DMS53 treated with DMSO at 0.1 percent for 48 hours (cell line): ENCODE measurements at regions not wholly inside any gene's neighbourhood (a gene's known extent, or its start where the extent isn't known, plus 50 kb on each side); places are given as distances from the start of the nearest gene placed in this dataset.

Experiments used
- DNase-seq: peaks from one replicate; lab custom pipeline; 2025; ENCODE audit not compliant: unreplicated experiment; lab: John Stamatoyannopoulos, UW

DNA sequence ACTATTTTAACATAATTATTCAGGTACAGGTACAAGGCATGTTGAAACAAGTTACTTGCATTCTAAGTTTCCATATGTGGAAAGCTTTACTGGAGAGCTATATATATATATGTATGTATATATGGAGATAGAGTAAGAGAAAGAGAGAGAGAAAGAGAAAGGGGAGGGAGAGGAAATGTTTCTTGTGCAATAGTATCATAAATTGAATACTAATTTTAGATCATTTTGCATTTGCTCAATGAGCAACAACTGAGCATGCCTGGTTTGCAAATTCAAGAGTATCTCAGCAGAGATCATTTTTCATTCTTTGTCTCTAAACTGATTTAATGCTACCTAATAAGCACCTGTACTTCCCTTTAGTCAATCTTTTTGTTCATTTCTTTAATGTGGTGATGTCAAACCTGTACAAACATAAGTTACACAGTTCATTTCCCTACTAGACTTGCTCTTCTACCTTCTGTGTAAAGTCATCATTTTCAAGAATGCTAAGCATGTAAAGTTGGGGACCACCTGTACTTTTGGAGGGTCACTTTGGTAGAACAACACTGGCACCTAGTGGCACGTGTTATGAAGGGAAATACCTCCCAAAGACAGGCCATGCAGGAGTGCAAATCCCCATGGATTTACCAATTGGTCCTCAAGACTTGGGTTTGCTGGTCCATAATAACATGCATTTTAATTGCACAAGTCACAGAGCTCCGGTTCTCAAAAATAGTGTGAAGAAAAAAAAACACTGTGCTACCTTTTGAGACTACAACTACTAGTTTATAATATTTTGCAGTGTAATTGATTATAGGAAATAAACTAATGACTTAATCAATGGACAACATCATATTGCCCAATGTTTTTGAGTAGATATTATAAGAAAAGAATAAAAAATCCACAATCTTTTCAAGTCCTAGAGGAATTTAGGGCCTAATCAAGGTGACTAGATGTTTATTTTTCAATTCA is 431.2 kb upstream of the IGFBP3 start:
- DNase-seq: peak; percentile 42

DNA sequence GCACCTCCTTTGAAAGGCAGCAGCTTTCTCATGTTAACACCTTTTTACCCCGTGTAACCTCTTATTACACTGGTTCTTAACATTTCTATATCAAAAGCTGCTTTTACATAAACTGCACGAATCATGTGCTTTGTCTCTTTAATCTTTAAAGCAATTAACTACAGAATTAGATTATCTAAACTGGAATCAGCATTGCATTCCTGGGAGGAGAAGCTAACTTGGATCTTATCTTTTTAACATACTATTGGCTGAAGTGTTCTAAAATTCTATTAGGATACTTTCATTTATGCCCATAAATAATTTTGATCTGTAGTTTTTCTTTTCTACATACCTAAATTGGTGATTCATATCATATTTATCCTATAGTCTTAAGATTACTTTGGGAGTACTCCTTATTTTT is 428.4 kb upstream of the IGFBP3 start:
- DNase-seq: no peak

DNA sequence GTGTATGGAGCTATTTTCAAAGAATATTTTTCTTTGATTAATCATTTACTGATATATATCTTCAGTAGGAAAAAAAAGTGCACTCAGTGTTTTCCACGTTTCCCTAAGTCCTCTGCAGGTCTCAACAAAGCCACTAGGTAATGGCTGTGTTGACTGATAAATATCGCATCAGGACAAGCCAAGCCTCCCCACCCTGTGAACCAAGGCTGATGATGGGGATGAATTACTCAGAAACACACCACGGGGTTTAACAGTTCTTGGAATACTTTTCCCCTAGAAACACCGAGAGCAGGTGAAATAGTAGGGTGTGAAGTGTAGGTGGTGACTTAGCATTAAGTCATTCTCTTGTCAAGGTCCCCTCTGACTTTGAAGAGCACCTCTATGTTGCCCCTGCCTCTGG is 423.5 kb upstream of the IGFBP3 start:
- no peak for DNase-seq

DNA sequence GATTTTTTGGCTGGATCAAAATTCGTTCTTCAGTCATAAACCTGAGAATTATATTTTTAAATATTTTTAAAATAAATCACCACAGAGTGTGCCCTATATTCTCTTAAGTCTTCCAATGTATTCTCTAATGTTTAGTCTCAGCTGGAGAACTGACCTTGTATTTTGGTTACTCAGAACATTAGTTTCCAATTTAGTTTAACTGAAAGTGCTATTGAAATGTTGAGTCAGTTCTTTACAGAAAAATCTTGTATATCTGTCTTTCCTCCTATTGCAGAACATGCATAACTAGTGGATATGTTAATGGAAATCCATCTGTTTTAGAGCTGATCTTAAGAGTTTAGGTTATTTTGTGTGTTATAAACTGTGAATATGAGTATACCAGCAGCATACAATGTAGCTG is 422.7 kb upstream of the IGFBP3 start:
- DNase-seq: no peak

DNA sequence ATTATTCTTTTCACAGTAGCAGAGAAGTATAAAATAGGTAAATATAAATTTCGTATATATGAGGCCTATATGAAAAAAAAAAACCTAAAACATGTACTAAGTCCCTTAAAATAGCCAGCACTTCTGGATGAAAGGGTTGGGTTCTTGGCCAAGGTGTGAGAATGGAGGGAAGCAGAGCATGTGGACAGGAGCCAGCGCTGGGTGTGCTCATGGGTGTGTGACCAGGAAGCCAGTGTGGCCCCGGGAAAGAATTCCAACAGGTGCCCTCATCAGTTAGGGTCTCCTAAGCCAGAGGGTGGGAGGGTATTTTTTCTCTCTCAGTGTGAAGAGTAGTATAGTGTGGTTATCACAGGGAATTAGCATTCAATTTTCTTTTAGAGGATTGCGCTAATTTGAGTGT is 401.9 kb upstream of the IGFBP3 start:
- no peak for DNase-seq

DNA sequence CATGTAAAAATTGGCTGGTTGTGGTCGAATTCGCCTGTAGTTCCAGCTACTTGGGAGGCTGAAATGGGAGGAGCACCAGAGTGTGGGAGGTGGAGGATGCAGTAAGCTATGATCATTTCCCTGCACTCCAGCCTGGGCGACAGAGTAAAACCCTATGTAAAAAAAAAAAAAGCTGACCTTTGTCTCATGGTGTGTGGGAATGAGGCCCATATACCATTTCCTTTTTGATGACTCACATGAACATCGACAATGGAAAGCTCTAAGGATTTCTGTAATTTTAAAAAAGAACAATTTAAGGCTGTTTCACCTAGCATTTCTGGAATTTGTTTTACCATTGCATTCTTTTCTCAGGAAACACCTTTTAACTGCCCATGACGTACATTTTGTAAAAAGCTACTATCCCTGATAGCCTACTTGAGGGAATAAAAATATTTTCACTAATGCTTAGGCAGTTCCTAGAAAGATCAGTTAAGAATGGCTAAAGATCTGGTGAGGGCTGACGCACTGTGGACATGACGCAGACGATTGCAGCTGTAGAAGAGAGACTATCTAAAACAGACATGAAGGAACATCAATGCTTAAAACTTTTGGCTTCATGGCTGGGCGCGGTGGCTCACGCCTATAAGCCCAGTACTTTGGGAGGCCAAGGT is 400.6 kb upstream of the IGFBP3 start:
- no peak for DNase-seq

DNA sequence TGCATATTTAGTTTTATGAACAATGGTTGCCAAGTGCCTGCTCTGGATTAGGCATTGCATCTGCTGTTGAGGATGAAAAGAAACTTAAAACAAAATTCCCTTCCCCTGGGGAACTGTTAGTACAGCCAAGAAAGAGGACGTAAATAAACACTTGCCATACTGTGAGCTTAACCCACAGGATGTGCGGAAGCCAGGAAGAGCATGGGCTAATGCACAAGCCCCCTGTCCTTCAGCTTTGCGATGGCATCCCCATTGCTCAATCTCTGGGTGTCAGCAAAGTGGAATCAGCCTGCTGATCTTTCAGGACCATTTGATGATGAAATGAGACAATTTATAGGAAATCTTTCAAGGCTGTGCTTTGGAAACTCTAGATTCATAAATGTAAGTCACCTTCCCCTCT is 399.9 kb upstream of the IGFBP3 start:
- DNase-seq: no peak

DNA sequence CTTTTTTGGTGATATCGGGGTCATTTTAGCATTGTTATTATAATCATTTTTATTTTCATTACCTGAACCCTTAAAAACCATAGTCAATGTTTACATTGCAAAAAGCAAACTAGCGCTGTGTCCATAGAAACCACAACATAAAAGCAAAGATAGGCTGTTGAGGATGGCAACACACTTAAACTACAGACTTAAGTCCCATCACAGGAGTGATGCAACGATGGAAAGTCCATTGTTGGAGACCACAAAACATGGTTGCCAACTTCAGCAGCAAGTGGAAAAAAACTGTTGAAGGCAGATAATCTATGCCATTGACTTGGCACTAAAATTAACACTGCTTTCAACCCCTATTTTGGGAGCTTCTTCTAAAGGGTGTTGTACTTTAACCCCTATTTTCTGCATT is 398.8 kb upstream of the IGFBP3 start:
- DNase-seq: no peak

DNA sequence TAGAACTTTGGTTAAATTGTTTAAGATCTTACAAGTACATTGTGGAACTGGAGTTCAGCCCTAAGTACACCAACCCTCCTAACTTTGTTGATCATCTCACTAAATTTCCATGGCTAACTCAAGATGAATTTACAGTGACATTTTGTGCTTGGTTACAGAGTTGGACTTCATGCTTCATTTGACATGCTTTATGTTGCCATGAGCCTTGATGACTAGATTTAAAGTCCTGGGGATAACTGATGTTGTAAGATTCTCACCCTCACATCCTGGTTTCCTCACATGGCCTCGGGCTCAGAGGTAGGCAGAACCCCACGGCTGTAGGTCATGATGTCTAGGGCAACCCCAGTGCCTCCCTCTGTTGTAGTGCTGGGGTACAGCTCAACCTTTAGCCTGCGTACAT is 397.2 kb upstream of the IGFBP3 start:
- DNase-seq: no peak

DNA sequence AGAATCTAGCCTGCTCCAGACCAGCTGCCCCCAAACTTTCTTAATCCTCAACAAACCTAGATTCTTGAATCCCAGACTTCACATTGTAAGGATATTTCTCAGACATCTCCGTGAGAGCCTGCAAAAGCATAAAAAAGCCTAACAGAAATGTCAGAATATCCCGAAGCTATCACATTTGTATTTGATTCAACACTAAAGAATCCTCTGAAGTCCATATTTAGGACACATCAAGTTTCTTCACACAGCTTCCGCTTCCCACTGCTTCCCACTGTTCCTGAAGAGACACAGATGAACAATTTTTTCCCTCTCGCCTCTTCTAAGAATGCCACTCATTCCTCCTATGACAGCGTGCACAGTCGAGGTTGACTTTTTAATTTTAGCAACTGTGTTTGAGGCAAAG is 396.2 kb upstream of the IGFBP3 start:
- no peak for DNase-seq

DNA sequence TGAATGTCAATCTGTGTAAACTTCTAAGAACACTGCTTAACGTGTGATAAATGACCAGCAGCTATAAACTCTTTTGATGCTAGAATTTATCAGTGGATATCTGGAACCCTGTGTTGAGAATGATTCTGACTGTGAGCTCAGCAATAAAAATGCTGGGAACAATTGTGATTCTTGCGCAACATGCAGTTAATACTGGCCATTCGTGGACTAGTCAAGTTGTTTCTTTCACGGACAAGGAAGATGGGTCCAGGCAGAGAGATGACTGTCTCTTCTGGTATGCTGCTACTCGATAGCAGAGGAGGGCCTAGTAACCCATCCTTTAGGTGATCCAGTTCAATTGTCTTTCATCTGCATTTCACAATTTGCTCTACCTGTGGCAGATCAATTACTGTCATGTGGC is 394.8 kb upstream of the IGFBP3 start:
- DNase-seq: no peak

DNA sequence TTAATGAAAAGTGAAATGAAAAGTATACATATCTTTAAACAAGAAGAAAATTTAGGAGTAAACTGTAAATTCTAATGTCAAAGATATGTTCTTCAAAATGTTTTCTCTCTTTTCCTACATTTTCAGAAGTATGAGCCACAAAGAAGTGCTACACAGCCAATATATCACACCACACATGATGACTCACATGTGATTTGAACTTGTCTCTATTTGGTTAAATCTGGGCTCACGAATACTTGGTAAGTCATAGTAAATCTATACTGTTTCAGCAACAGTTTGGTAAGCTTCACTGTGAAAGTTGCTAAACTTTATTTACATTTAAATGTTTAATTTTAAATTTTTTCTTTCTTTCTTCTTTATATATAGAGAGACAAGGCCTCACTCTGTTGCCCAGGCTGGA is 380.6 kb upstream of the IGFBP3 start:
- DNase-seq: no peak

DNA sequence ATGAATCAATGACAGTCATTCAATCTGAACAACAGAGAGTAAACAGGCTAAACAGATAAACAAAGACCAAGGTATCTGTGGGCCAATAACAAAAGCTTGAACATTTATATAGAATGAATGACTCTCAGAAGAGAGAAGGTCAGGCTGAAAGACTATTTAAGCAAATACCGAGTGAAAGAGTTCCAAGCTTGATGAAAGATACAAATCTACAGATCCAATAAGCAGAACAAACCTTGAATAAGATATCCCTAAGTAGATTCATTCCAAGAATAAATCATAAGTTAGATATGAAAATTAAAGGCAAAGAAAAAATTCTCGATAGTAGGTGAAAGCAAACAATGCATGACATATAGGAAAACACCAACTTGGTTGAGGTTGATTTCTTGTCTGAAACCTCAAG is 376.4 kb upstream of the IGFBP3 start:
- no peak for DNase-seq

DNA sequence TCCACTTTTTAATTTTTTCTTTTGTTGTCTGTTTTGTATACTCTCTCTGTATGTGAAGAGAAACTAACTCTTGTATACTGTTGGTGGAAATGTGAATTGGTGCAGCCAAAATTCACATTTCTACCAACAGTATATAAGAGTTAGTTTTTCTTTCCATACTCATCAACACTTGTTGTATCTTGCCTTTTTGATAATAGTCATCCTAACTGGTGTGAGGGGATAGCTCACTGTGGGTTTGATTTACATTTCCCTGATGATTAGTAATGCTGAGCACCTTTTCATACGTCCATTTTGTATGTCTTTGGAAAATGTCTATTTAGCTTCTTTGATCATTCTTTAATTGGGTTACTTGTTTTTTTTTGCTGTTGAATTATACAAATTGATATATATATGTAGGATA is 375.5 kb upstream of the IGFBP3 start:
- no peak for DNase-seq

DNA sequence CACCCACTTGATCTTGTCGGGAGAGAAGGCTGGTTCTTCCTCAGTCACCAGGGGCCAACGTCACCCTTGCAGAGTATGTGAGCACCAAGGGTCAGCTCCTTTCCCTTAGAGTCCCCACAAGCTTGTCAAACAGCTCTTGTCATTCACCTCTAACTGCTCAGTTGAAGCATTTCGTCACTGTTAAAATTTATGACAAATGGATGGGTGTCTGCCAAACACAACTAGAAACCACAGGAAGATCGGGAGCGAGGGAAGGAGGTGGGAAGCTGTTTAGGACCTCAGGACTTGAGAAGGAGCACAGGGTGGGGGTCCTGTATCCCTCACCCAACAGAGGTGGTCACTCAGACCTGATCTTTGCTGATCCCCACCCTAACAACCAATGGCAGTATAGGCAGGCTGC is 373.3 kb upstream of the IGFBP3 start:
- DNase-seq: no peak

DNA sequence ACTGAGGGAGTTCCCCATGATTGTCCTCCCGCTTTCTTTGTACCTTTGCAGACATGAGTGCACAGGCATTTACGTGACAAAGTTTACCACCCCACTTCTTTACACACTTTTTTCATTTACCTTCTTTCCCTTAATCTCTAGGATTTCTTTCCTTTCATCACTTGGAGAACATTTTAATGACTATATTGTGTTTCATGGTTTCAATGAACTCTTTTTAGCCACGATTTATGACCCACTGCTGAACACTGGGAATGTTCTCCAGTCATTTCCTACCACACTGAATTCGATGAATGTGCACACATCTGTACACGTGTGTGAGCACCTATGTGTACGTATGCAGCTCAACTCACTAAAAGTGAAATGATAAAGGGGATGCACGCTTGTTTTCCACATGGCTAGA is 371.7 kb upstream of the IGFBP3 start:
- no peak for DNase-seq

DNA sequence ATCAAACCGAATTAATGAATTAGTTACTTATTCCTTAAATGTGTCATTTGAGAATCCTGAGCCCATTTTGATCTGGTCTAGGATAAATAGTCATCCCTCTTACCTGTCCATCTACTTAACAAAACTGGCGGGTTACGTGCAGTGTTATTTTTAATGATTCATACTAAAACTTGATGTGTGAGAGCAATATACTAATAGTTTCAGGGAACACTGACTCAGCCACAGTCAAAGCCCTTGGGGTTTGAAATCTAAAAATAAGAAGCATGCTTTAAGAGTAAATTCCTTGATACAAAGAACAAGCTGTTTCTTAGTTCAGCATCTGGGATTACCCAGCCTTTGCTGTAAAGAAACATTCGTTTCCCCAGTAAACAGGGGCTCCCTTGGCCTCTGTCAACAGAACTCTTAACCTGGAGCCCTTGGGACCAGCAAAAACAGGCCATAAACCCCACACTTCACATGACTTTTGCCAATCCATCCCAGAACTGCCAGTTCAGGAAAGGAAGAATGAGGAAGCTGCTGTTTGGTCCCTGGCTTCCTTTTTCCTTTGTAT is 370.6 kb upstream of the IGFBP3 start:
- no peak for DNase-seq

DNA sequence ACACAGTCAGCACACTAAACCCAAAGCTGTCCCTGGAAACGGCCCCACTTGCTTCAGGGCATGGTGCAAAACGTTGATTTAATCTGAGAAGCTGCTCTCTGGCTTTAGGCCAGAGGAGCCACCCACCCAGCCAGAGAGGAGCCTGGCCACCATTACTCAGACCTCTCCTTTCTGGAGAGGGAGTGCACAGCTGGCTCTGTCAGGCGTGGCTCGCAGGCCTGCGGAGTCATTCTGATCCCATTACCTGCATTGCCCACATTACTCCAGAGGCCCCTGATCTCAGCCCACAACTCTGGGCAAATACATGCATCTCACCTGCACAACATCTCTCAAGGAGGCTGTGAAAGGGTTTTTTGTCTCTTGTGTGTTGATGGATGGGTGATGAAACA is 370.0 kb upstream of the IGFBP3 start:
- DNase-seq: no peak

DNA sequence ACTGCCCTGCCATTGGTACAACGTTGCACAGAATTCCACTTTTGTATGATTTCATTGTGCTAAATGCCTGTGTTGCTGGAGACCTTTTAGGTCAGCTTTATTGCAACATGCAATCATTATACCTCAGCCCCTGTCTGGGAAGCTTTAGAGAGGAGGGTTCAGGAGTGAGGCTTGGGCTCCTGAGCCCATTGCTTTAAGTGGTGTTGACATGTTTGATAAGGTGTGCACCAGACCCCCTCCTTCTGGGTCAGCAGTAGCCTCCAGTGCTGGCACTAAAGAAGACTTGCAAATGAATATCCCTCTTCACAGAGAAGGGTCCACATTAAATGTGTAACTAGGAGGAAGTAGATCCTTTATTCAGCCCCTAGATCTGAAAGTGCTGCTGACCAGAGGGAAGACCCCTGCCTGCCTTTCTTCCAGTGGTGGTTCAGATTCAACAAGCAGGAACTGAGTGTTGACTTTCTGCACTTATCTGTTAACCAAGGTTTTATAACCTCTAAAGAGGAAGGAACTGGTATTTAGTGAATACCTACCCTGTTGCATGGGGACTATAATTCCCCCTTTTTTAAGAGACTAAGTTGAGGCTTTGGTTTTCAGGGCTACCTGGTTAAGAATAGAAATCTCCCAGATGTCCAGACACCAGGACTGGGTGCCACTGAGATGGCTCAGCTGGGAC is 369.4 kb upstream of the IGFBP3 start:
- no peak for DNase-seq

DNA sequence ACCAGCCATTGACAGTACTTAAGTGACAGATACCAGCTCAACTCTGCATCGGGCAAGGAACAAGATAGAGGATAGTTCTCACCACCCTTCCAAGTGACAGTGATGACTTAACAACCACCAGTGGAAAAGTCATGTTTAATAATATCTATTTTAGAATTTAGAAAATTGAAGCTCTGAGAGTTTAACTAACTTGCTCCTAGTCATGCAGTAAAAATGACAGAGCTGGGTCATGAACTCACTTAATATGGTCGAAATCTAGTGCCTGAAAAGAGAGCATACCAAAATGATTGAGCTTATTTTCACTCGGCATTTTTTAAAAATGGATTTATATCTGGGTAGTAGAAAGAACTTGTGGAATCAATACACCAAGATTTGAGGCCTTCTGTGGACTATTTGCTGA is 367.8 kb upstream of the IGFBP3 start:
- DNase-seq: no peak

DNA sequence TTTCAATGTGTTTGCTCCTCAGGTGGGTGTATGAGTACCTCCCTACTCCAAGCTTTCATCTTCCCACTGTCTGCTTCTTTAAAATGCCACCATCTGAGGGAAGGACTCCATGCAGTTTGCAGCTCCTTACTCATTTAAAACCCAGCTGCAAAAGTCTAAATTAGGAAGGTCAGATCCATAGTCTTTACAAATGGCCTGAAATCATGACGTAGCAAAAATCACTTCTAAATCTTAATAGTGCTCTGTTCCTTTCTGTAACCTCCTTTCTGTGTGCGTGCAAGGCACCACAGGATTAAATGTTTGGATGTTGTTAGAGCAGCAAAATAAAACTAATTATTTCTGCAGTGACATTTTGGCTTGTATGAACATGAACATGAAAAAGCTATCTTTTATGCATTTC is 366.9 kb upstream of the IGFBP3 start:
- DNase-seq: no peak

DNA sequence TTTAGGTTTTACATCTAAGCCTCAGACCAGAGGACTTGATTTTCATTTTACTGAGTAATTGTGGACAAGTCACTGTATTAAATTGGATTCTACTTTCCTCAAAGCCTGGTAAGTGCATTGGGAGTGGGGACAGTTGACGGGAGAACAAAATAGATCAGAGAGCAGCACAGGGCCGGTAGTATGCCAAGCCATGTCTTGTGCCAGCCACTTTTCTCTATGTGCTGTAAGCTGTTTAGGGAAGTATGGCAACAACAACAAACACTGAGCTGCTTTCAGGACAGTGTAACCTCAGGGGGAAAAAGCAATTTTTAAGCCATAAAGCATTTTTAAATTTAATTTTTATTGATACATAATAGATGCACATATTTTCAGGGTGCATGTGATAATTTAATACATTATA is 365.9 kb upstream of the IGFBP3 start:
- no peak for DNase-seq
